GM10266 (cell line): ENCODE measurements at regions not wholly inside any gene's neighbourhood (a gene's known extent, or its start where the extent isn't known, plus 50 kb on each side); places are given as distances from the start of the nearest gene placed in this dataset.

Source experiments
- DNase-seq: peaks from one replicate; pipeline ENCODE4 v3.0.0; 2012; ENCODE audit errors: extremely low spot score
- TF ChIP-seq, protein P1 (sequence below): IDR thresholded peaks from 2 replicates; pipeline ENCODE4 v1.5.1; 2012; ENCODE audit warnings: mild to moderate bottlenecking, low read depth; ENCODE audit not compliant: control insufficient read depth, insufficient read depth; ENCODE audit errors: missing control alignments

GRCh38 chr13:34822650-34823049, 119.4 kb upstream of the NBEA start:
- DNase-seq, result no peak
- TF ChIP-seq, protein P1, sequence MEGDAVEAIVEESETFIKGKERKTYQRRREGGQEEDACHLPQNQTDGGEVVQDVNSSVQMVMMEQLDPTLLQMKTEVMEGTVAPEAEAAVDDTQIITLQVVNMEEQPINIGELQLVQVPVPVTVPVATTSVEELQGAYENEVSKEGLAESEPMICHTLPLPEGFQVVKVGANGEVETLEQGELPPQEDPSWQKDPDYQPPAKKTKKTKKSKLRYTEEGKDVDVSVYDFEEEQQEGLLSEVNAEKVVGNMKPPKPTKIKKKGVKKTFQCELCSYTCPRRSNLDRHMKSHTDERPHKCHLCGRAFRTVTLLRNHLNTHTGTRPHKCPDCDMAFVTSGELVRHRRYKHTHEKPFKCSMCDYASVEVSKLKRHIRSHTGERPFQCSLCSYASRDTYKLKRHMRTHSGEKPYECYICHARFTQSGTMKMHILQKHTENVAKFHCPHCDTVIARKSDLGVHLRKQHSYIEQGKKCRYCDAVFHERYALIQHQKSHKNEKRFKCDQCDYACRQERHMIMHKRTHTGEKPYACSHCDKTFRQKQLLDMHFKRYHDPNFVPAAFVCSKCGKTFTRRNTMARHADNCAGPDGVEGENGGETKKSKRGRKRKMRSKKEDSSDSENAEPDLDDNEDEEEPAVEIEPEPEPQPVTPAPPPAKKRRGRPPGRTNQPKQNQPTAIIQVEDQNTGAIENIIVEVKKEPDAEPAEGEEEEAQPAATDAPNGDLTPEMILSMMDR, result no peak

DNA sequence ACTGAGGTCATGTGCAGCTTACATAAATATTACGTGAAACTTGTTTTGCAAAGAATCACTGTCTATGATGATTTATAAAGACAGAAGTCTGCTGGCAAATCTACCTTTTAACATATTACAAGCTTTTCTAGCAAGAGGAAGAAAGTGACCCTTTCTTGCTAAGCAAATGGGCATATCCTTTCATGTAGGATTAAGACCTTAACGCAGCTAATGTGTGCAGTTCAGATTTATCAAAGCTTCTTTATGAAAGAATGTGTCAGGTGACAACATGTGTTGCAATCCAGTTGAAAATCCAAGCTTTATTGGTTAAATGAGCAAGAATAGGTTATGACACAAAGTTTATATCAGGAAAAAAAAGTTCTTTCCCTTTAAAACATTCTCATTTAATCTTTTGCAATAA, 115.6 kb upstream of the NBEA start:
- DNase-seq, result no peak
- TF ChIP-seq, protein P1, result no peak

DNA sequence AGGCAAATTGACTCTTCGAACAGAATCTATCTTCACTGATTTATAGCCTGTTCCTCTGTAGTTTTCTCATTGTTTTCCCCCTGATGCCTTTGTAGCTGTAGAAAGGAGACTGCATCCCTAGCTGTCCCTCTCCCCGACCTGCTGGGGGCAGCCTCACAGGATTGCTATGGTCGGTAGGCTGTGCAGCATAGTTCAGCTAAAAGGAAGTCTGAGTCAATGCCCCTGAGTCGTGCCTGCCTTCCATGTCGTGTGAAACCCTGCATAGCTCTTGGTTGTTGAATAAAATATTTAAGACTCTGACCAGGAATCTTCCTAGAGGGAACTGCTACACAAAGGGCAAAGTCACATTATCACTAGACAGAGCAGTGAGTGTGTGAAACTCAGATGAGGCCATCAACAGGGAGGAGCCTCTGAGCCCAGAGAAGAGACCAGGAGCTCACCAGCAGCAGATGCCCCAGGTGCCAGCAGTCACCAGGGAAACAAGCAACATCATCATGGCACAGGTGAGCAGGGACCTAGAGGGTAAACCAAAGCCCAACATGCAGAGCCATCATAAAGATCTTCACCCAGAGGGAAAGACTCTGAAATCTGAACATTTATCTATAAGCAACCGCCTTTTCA, 108.4 kb upstream of the NBEA start:
- TF ChIP-seq, protein P1, result no peak
- no peak for DNase-seq

DNA sequence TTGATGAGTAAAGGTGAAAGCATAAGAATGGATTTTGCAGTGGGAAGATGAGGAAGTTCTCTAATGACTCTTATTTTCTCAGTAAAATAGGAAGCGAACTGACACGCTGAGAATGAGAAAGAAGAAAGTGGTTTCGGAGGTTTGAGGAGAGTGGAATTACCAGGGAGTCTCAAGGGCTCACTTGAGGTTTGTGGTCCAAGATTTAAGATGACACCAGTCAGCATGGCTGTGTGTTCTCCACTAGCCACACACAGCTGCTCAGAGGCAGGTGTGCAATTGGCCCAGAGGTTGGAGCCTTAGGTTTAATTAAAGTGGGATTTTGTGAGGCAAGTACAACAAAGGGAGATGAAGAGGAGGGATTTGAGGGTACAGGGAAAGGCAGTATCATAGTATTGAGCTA, 99.6 kb upstream of the NBEA start:
- TF ChIP-seq, protein P1, result no peak
- no peak for DNase-seq

GRCh38 chr13:34847766-34848165, 94.3 kb upstream of the NBEA start:
- no peak for DNase-seq
- TF ChIP-seq, protein P1, result no peak

- DNase-seq, result no peak
- TF ChIP-seq, protein P1, result no peak
Measured at GRCh38 chr13:34849406-34849805, 92.7 kb upstream of the NBEA start.

- TF ChIP-seq, protein P1, result no peak
- DNase-seq, result no peak
Measured at GRCh38 chr13:34853161-34853560, 88.9 kb upstream of the NBEA start.
